ENCODE measurements at regions not wholly inside any gene's neighbourhood (a gene's known extent, or its start where the extent isn't known, plus 50 kb on each side); places are given as distances from the start of the nearest gene placed in this dataset.
A peak's percentile ranks its signal among the peaks of the same experiment; 100 is the strongest.

- peak in 2 of 9 donors; percentile 12 to 30 for DNase-seq (ENCODE audit: low read depth in 6 of 9, low spot score in 9 of 9)
- 80% methylated on average over 5 of the region's 5 CpGs for WGBS
- Histone ChIP-seq H3K27ac (ENCODE audit: low read depth in 1 of 2, low read length in 1 of 2) (no peak overlapping the region), H3K4me1 (ENCODE audit: control insufficient read depth in 2 of 2, insufficient read depth in 2 of 2, low read length in 2 of 2) (no peaks in the 10 kb centered on the region), H3K9me3 (ENCODE audit: control insufficient read depth in 2 of 2, insufficient read depth in 1 of 2, low read length in 1 of 2) (peaks cover 5 to 8% of the 10 kb centered on the region in 2 donors), H3K4me3 (ENCODE audit: low read length in 2 of 2) (no peak overlapping the region), H3K27me3 (ENCODE audit: control insufficient read depth in 2 of 2, insufficient read depth in 1 of 2, low read length in 1 of 2) (no peaks in the 10 kb centered on the region), H3K36me3 (ENCODE audit: control insufficient read depth in 2 of 2, insufficient read depth in 2 of 2, low read length in 1 of 2) (no peaks in the 10 kb centered on the region)
These were observed 112.8 kb upstream of the NAP1L1 start for GRCh38 chr12:76197283-76197682.

GRCh38 chr12:76195920-76196319 is 111.4 kb upstream of the NAP1L1 start:
- no peaks in the 10 kb centered on the region for H3K27me3 ChIP-seq (ENCODE audit: control insufficient read depth in 2 of 2, insufficient read depth in 1 of 2, low read length in 1 of 2)
- no peak overlapping the region for H3K27ac ChIP-seq (ENCODE audit: low read depth in 1 of 2, low read length in 1 of 2)
- no peak overlapping the region for H3K4me3 ChIP-seq (ENCODE audit: low read length in 2 of 2)
- WGBS, result 92% methylated on average over 1 of the region's 1 CpG
- peaks cover 5 to 8% of the 10 kb centered on the region in 2 donors for H3K9me3 ChIP-seq (ENCODE audit: control insufficient read depth in 2 of 2, insufficient read depth in 1 of 2, low read length in 1 of 2)
- no peaks in the 10 kb centered on the region for H3K4me1 ChIP-seq (ENCODE audit: control insufficient read depth in 2 of 2, insufficient read depth in 2 of 2, low read length in 2 of 2)
- no peak for DNase-seq (ENCODE audit: low read depth in 6 of 9, low spot score in 9 of 9)
- no peaks in the 10 kb centered on the region for H3K36me3 ChIP-seq (ENCODE audit: control insufficient read depth in 2 of 2, insufficient read depth in 2 of 2, low read length in 1 of 2)

- Histone ChIP-seq H3K4me1 (ENCODE audit: control insufficient read depth in 2 of 2, insufficient read depth in 2 of 2, low read length in 2 of 2) (no peaks in the 10 kb centered on the region), H3K36me3 (ENCODE audit: control insufficient read depth in 2 of 2, insufficient read depth in 2 of 2, low read length in 1 of 2) (no peaks in the 10 kb centered on the region), H3K4me3 (ENCODE audit: low read length in 2 of 2) (no peak overlapping the region), H3K27me3 (ENCODE audit: control insufficient read depth in 2 of 2, insufficient read depth in 1 of 2, low read length in 1 of 2) (no peaks in the 10 kb centered on the region), H3K9me3 (ENCODE audit: control insufficient read depth in 2 of 2, insufficient read depth in 1 of 2, low read length in 1 of 2) (peaks cover 5 to 8% of the 10 kb centered on the region in 2 donors), H3K27ac (ENCODE audit: low read depth in 1 of 2, low read length in 1 of 2) (no peak overlapping the region)
- no peak for DNase-seq (ENCODE audit: low read depth in 6 of 9, low spot score in 9 of 9)
These were observed 110.2 kb upstream of the NAP1L1 start for GRCh38 chr12:76194724-76195123.

GRCh38 chr12:76193961-76194360 is 109.5 kb upstream of the NAP1L1 start:
- H3K9me3 ChIP-seq (ENCODE audit: control insufficient read depth in 2 of 2, insufficient read depth in 1 of 2, low read length in 1 of 2), result peaks cover 3 to 6% of the 10 kb centered on the region in 2 donors
- no peaks in the 10 kb centered on the region for H3K36me3 ChIP-seq (ENCODE audit: control insufficient read depth in 2 of 2, insufficient read depth in 2 of 2, low read length in 1 of 2)
- no peak overlapping the region for H3K4me3 ChIP-seq (ENCODE audit: low read length in 2 of 2)
- WGBS, result 84% methylated on average over 4 of the region's 4 CpGs
- H3K4me1 ChIP-seq (ENCODE audit: control insufficient read depth in 2 of 2, insufficient read depth in 2 of 2, low read length in 2 of 2), result no peaks in the 10 kb centered on the region
- DNase-seq (ENCODE audit: low read depth in 6 of 9, low spot score in 9 of 9), result peak in 1 of 9 donors; percentile 36
- no peaks in the 10 kb centered on the region for H3K27me3 ChIP-seq (ENCODE audit: control insufficient read depth in 2 of 2, insufficient read depth in 1 of 2, low read length in 1 of 2)
- no peak overlapping the region for H3K27ac ChIP-seq (ENCODE audit: low read depth in 1 of 2, low read length in 1 of 2)

- no peaks in the 10 kb centered on the region for H3K9me3 ChIP-seq (ENCODE audit: control insufficient read depth in 2 of 2, insufficient read depth in 1 of 2, low read length in 1 of 2)
- 77% methylated on average over 4 of the region's 4 CpGs for WGBS
- DNase-seq (ENCODE audit: low read depth in 6 of 9, low spot score in 9 of 9), result no peak
- no peaks in the 10 kb centered on the region for H3K36me3 ChIP-seq (ENCODE audit: control insufficient read depth in 2 of 2, insufficient read depth in 2 of 2, low read length in 1 of 2)
- no peak overlapping the region for H3K4me3 ChIP-seq (ENCODE audit: low read length in 2 of 2)
- H3K4me1 ChIP-seq (ENCODE audit: control insufficient read depth in 2 of 2, insufficient read depth in 2 of 2, low read length in 2 of 2), result no peaks in the 10 kb centered on the region
- H3K27me3 ChIP-seq (ENCODE audit: control insufficient read depth in 2 of 2, insufficient read depth in 1 of 2, low read length in 1 of 2), result no peaks in the 10 kb centered on the region
- H3K27ac ChIP-seq (ENCODE audit: low read depth in 1 of 2, low read length in 1 of 2), result no peak overlapping the region
These were observed 107.9 kb upstream of the NAP1L1 start for GRCh38 chr12:76192416-76192815.

- Histone ChIP-seq H3K36me3 (ENCODE audit: control insufficient read depth in 2 of 2, insufficient read depth in 2 of 2, low read length in 1 of 2) (no peaks in the 10 kb centered on the region), H3K27ac (ENCODE audit: low read depth in 1 of 2, low read length in 1 of 2) (no peak overlapping the region), H3K4me3 (ENCODE audit: low read length in 2 of 2) (no peak overlapping the region), H3K9me3 (ENCODE audit: control insufficient read depth in 2 of 2, insufficient read depth in 1 of 2, low read length in 1 of 2) (no peaks in the 10 kb centered on the region), H3K4me1 (ENCODE audit: control insufficient read depth in 2 of 2, insufficient read depth in 2 of 2, low read length in 2 of 2) (no peaks in the 10 kb centered on the region), H3K27me3 (ENCODE audit: control insufficient read depth in 2 of 2, insufficient read depth in 1 of 2, low read length in 1 of 2) (no peaks in the 10 kb centered on the region)
- WGBS, result 79% methylated on average over 2 of the region's 2 CpGs
- no peak for DNase-seq (ENCODE audit: low read depth in 6 of 9, low spot score in 9 of 9)
These were observed 105.8 kb upstream of the NAP1L1 start for GRCh38 chr12:76190299-76190698.

GRCh38 chr12:76189851-76190250 is 105.4 kb upstream of the NAP1L1 start:
- Histone ChIP-seq H3K27ac (ENCODE audit: low read depth in 1 of 2, low read length in 1 of 2) (no peak overlapping the region), H3K4me1 (ENCODE audit: control insufficient read depth in 2 of 2, insufficient read depth in 2 of 2, low read length in 2 of 2) (no peaks in the 10 kb centered on the region), H3K4me3 (ENCODE audit: low read length in 2 of 2) (no peak overlapping the region), H3K36me3 (ENCODE audit: control insufficient read depth in 2 of 2, insufficient read depth in 2 of 2, low read length in 1 of 2) (no peaks in the 10 kb centered on the region), H3K27me3 (ENCODE audit: control insufficient read depth in 2 of 2, insufficient read depth in 1 of 2, low read length in 1 of 2) (no peaks in the 10 kb centered on the region), H3K9me3 (ENCODE audit: control insufficient read depth in 2 of 2, insufficient read depth in 1 of 2, low read length in 1 of 2) (no peaks in the 10 kb centered on the region)
- DNase-seq (ENCODE audit: low read depth in 6 of 9, low spot score in 9 of 9), result no peak
- 93% methylated on average over 2 of the region's 2 CpGs for WGBS

GRCh38 chr12:76187177-76187576 is 102.7 kb upstream of the NAP1L1 start:
- H3K27ac ChIP-seq (ENCODE audit: low read depth in 1 of 2, low read length in 1 of 2), result no peak overlapping the region

GRCh38 chr12:76186131-76186906 is 101.8 kb upstream of the NAP1L1 start:
- Histone ChIP-seq H3K4me1 (ENCODE audit: control insufficient read depth in 2 of 2, insufficient read depth in 2 of 2, low read length in 2 of 2) (no peaks in the 10 kb centered on the region), H3K27ac (ENCODE audit: low read depth in 1 of 2, low read length in 1 of 2) (no peak overlapping the region), H3K36me3 (ENCODE audit: control insufficient read depth in 2 of 2, insufficient read depth in 2 of 2, low read length in 1 of 2) (no peaks in the 10 kb centered on the region), H3K9me3 (ENCODE audit: control insufficient read depth in 2 of 2, insufficient read depth in 1 of 2, low read length in 1 of 2) (no peaks in the 10 kb centered on the region), H3K27me3 (ENCODE audit: control insufficient read depth in 2 of 2, insufficient read depth in 1 of 2, low read length in 1 of 2) (no peaks in the 10 kb centered on the region), H3K4me3 (ENCODE audit: low read length in 2 of 2) (no peak overlapping the region)
- 73% methylated on average over 6 of the region's 6 CpGs for WGBS
- DNase-seq (ENCODE audit: low read depth in 6 of 9, low spot score in 9 of 9), result no peak

More at GRCh38 chr12:76187177-76187576, 102.7 kb upstream of the NAP1L1 start:
- Histone ChIP-seq H3K27me3 (ENCODE audit: control insufficient read depth in 2 of 2, insufficient read depth in 1 of 2, low read length in 1 of 2) (no peaks in the 10 kb centered on the region), H3K36me3 (ENCODE audit: control insufficient read depth in 2 of 2, insufficient read depth in 2 of 2, low read length in 1 of 2) (no peaks in the 10 kb centered on the region), H3K4me3 (ENCODE audit: low read length in 2 of 2) (no peak overlapping the region), H3K4me1 (ENCODE audit: control insufficient read depth in 2 of 2, insufficient read depth in 2 of 2, low read length in 2 of 2) (no peaks in the 10 kb centered on the region), H3K9me3 (ENCODE audit: control insufficient read depth in 2 of 2, insufficient read depth in 1 of 2, low read length in 1 of 2) (no peaks in the 10 kb centered on the region)
- WGBS, result 93% methylated on average over 1 of the region's 1 CpG
- DNase-seq (ENCODE audit: low read depth in 6 of 9, low spot score in 9 of 9), result no peak
